ENCODE measurements at regions not wholly inside any gene's neighbourhood (a gene's known extent, or its start where the extent isn't known, plus 50 kb on each side); places are given as distances from the start of the nearest gene placed in this dataset.

GRCh38 chr22:48659404-48659996 lies 1168.2 kb downstream of the BRD1 start:
- H3K27ac ChIP-seq (ENCODE audit: low read length in 2 of 2), result no peak overlapping the region
- H3K27me3 ChIP-seq (replicated peaks in 1 of 4; ENCODE audit: control extremely low read depth in 1 of 4, control insufficient read depth in 3 of 4, insufficient read depth in 4 of 4, low read length in 3 of 4), result no peaks in the 10 kb centered on the region
- H3K4me1 ChIP-seq (ENCODE audit: control insufficient read depth in 2 of 2, insufficient read depth in 2 of 2, low read length in 2 of 2), result no peaks in the 10 kb centered on the region
- H3K9me3 ChIP-seq (ENCODE audit: control extremely low read depth in 1 of 3, control insufficient read depth in 2 of 3, insufficient read depth in 1 of 3, low read length in 2 of 3), result peaks cover 0 to 41% (median 6%) of the 10 kb centered on the region in 3 donors
- ChIA-PET POLR2A (no interaction called here), CTCF (no interaction called here)
- no peak overlapping the region for H3K4me2 ChIP-seq (replicated peaks; ENCODE audit: low read depth, low read length, poor library complexity, severe bottlenecking)
- ATAC-seq (ENCODE audit: low read depth) (no peak), DNase-seq (no peak)
- H3K4me3 ChIP-seq (ENCODE audit: control extremely low read depth in 1 of 5, extremely low read depth in 1 of 5, insufficient read depth in 1 of 5, low read depth in 2 of 5, low read length in 4 of 5), result no peak overlapping the region
- no peak overlapping the region for H2AFZ ChIP-seq (ENCODE audit: insufficient read depth, low read depth, low read length, poor library complexity, severe bottlenecking)
- intact Hi-C loops (cut with micrococcal nuclease), result no loop called here
- no peaks in the 10 kb centered on the region for H3K36me3 ChIP-seq (replicated peaks in 1 of 2; ENCODE audit: control extremely low read depth in 1 of 2, control insufficient read depth in 1 of 2, extremely low read depth in 1 of 2, insufficient read depth in 2 of 2, low read length in 1 of 2)
- H3K4me3 Mint-ChIP-seq, result no peak overlapping the region
- WGBS (ENCODE audit: insufficient coverage), result 89% methylated on average over 3 of the region's 8 CpGs
- TF ChIP-seq EZH2 (IDR thresholded peaks at IDR 0.05; ENCODE audit: borderline replicate concordance, insufficient read depth, low read depth, low read length, poor library complexity, severe bottlenecking) (no peak), CTCF (IDR thresholded peaks at IDR 0.05) (no peak)
- no peak overlapping the region for H3K27ac Mint-ChIP-seq
- no peaks in the 10 kb centered on the region for H4K20me1 ChIP-seq (ENCODE audit: control insufficient read depth, insufficient read depth, low read length, poor library complexity, severe bottlenecking)
- H3K79me2 ChIP-seq (ENCODE audit: control insufficient read depth, insufficient read depth, low read length), result no peaks in the 10 kb centered on the region
- no peak overlapping the region for H3K9ac ChIP-seq (ENCODE audit: low read length)
- no peaks in the 10 kb centered on the region for H3K27me3 Mint-ChIP-seq
- no peaks in the 10 kb centered on the region for H3K4me1 Mint-ChIP-seq
- H3K9me3 Mint-ChIP-seq (ENCODE audit: insufficient read depth), result peaks cover 7% of the 10 kb centered on the region

GRCh38 chr22:48658871-48659270 lies 1168.8 kb downstream of the BRD1 start:
- no peak overlapping the region for H2AFZ ChIP-seq (ENCODE audit: insufficient read depth, low read depth, low read length, poor library complexity, severe bottlenecking)
- ChIA-PET CTCF (no interaction called here), POLR2A (no interaction called here)
- no peak overlapping the region for H3K4me3 ChIP-seq (ENCODE audit: control extremely low read depth in 1 of 5, extremely low read depth in 1 of 5, insufficient read depth in 1 of 5, low read depth in 2 of 5, low read length in 4 of 5)
- DNase-seq (no peak), ATAC-seq (ENCODE audit: low read depth) (no peak)
- no peak overlapping the region for H3K9ac ChIP-seq (ENCODE audit: low read length)
- no peak overlapping the region for H3K4me2 ChIP-seq (replicated peaks; ENCODE audit: low read depth, low read length, poor library complexity, severe bottlenecking)
- WGBS (ENCODE audit: insufficient coverage), result 94% methylated on average over 18 of the region's 18 CpGs
- no peaks in the 10 kb centered on the region for H3K27me3 Mint-ChIP-seq
- no peak overlapping the region for H3K27ac ChIP-seq (ENCODE audit: low read length in 2 of 2)
- no peak for TF ChIP-seq CTCF (IDR thresholded peaks at IDR 0.05)
- no peak for TF ChIP-seq EZH2 (IDR thresholded peaks at IDR 0.05; ENCODE audit: borderline replicate concordance, insufficient read depth, low read depth, low read length, poor library complexity, severe bottlenecking)
- no peaks in the 10 kb centered on the region for H3K36me3 ChIP-seq (replicated peaks in 1 of 2; ENCODE audit: control extremely low read depth in 1 of 2, control insufficient read depth in 1 of 2, extremely low read depth in 1 of 2, insufficient read depth in 2 of 2, low read length in 1 of 2)
- H3K79me2 ChIP-seq (ENCODE audit: control insufficient read depth, insufficient read depth, low read length), result no peaks in the 10 kb centered on the region
- no peaks in the 10 kb centered on the region for H3K4me1 ChIP-seq (ENCODE audit: control insufficient read depth in 2 of 2, insufficient read depth in 2 of 2, low read length in 2 of 2)
- no peak overlapping the region for H3K27ac Mint-ChIP-seq
- H4K20me1 ChIP-seq (ENCODE audit: control insufficient read depth, insufficient read depth, low read length, poor library complexity, severe bottlenecking), result no peaks in the 10 kb centered on the region
- no peaks in the 10 kb centered on the region for H3K4me1 Mint-ChIP-seq
- no peak overlapping the region for H3K4me3 Mint-ChIP-seq
- peaks cover 0 to 40% (median 6%) of the 10 kb centered on the region in 3 donors for H3K9me3 ChIP-seq (ENCODE audit: control extremely low read depth in 1 of 3, control insufficient read depth in 2 of 3, insufficient read depth in 1 of 3, low read length in 2 of 3)
- no peaks in the 10 kb centered on the region for H3K27me3 ChIP-seq (replicated peaks in 1 of 4; ENCODE audit: control extremely low read depth in 1 of 4, control insufficient read depth in 3 of 4, insufficient read depth in 4 of 4, low read length in 3 of 4)
- intact Hi-C loops (cut with micrococcal nuclease), result no loop called here
- H3K9me3 Mint-ChIP-seq (ENCODE audit: insufficient read depth), result peaks cover 2% of the 10 kb centered on the region
